ENCODE measurements at regions not wholly inside any gene's neighbourhood (a gene's known extent, or its start where the extent isn't known, plus 50 kb on each side); places are given as distances from the start of the nearest gene placed in this dataset.

DNA sequence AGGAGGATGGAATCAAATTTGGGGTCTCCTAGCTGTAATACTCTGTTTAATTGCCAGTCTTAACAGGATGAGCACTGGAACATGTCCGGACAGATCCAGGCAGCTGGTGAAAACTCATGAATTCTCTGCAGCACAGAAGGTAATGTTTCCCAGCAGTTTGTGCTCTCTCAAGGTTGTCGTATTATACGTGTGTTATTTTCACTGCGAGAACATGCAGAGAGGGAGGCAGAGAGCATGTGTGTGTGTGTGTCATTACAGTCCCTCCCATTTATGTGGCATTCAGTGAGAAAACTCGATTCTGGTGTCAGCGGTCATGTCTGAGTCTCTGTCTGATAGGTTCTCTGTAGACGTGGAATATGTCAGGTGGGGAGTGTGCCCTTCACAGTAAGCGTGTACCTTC, 150.2 kb upstream of the POU3F3 start:
- no peaks in the 10 kb centered on the region for H3K79me2 ChIP-seq (ENCODE audit: insufficient read depth, low read length)
- TF ChIP-seq POLR2A (IDR thresholded peaks at IDR 0.05; ENCODE audit: borderline replicate concordance, extremely low read depth, insufficient read depth, insufficient read length) (no peak), CBX3 (IDR thresholded peaks at IDR 0.05; ENCODE audit: low read depth) (no peak), SIN3A (IDR thresholded peaks at IDR 0.05; ENCODE audit: low read depth) (no peak), EZH2 (IDR thresholded peaks at IDR 0.05) (no peak), ELF1 (IDR thresholded peaks at IDR 0.05; ENCODE audit: borderline replicate concordance, low read depth) (no peak), YY1 (IDR thresholded peaks at IDR 0.05; ENCODE audit: extremely low read depth, insufficient replicate concordance, low read depth, low read length) (no peak), EZH2phosphoT487 (IDR thresholded peaks at IDR 0.05; ENCODE audit: borderline replicate concordance) (no peak), TCF7L2 (IDR thresholded peaks at IDR 0.05; ENCODE audit: borderline replicate concordance, extremely low read depth, insufficient read depth, insufficient read length) (no peak), EGR1 (IDR thresholded peaks at IDR 0.05; ENCODE audit: low read depth) (no peak), SP1 (IDR thresholded peaks at IDR 0.05; ENCODE audit: low read depth) (no peak)
- TF ChIP-seq, protein P1, sequence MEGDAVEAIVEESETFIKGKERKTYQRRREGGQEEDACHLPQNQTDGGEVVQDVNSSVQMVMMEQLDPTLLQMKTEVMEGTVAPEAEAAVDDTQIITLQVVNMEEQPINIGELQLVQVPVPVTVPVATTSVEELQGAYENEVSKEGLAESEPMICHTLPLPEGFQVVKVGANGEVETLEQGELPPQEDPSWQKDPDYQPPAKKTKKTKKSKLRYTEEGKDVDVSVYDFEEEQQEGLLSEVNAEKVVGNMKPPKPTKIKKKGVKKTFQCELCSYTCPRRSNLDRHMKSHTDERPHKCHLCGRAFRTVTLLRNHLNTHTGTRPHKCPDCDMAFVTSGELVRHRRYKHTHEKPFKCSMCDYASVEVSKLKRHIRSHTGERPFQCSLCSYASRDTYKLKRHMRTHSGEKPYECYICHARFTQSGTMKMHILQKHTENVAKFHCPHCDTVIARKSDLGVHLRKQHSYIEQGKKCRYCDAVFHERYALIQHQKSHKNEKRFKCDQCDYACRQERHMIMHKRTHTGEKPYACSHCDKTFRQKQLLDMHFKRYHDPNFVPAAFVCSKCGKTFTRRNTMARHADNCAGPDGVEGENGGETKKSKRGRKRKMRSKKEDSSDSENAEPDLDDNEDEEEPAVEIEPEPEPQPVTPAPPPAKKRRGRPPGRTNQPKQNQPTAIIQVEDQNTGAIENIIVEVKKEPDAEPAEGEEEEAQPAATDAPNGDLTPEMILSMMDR (IDR thresholded peaks at IDR 0.05 in 2 of 3, conservative IDR thresholded peaks at IDR 0.05 in 1 of 3; ENCODE audit: borderline replicate concordance in 1 of 3, insufficient read depth in 1 of 3, low read depth in 2 of 3, low read length in 2 of 3): no peak
- TF ChIP-seq, protein P2, sequence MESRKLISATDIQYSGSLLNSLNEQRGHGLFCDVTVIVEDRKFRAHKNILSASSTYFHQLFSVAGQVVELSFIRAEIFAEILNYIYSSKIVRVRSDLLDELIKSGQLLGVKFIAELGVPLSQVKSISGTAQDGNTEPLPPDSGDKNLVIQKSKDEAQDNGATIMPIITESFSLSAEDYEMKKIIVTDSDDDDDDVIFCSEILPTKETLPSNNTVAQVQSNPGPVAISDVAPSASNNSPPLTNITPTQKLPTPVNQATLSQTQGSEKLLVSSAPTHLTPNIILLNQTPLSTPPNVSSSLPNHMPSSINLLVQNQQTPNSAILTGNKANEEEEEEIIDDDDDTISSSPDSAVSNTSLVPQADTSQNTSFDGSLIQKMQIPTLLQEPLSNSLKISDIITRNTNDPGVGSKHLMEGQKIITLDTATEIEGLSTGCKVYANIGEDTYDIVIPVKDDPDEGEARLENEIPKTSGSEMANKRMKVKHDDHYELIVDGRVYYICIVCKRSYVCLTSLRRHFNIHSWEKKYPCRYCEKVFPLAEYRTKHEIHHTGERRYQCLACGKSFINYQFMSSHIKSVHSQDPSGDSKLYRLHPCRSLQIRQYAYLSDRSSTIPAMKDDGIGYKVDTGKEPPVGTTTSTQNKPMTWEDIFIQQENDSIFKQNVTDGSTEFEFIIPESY (IDR thresholded peaks at IDR 0.05; ENCODE audit: extremely low read depth, insufficient replicate concordance, low read length): no peak
- DNase-seq (ENCODE audit: low read depth, low spot score) (no peak), ATAC-seq (no peak)
- H3K9me3 ChIP-seq (ENCODE audit: control insufficient read depth in 1 of 2, insufficient read depth in 1 of 2, low read depth in 1 of 2, low read length in 2 of 2): no peaks in the 10 kb centered on the region
- no peak overlapping the region for H3K9ac ChIP-seq (ENCODE audit: low read length)
- H3K4me3 ChIP-seq (replicated peaks in 1 of 2; ENCODE audit: low read depth in 1 of 2, low read length in 2 of 2): no peak overlapping the region
- H3K4me1 ChIP-seq (ENCODE audit: control insufficient read depth in 1 of 2, insufficient read depth in 2 of 2, low read length in 2 of 2): no peaks in the 10 kb centered on the region
- ChIA-PET POLR2A (no interaction called here), CTCF (no interaction called here), RAD21 (ENCODE audit: low non-redundant PET in 1 of 2, low total read pairs in 2 of 2, uncharacterized antibody in 2 of 2, unreplicated experiment in 2 of 2) (no interaction called here)
- peaks cover 24% of the 10 kb centered on the region for H3K27me3 ChIP-seq (ENCODE audit: insufficient read depth, low read length)
- H4K20me1 ChIP-seq (ENCODE audit: insufficient read depth): no peaks in the 10 kb centered on the region
- intact Hi-C loops (cut with micrococcal nuclease): no loop called here
- no peak overlapping the region for H2AFZ ChIP-seq (ENCODE audit: low read depth, low read length, poor library complexity, severe bottlenecking)
- no peaks in the 10 kb centered on the region for H3K9me2 ChIP-seq (ENCODE audit: insufficient read depth)
- no peak overlapping the region for H3K27ac ChIP-seq (ENCODE audit: low read depth, low read length)
- no peaks in the 10 kb centered on the region for H3K36me3 ChIP-seq (ENCODE audit: control insufficient read depth in 1 of 2, insufficient read depth in 2 of 2, low read length in 2 of 2)
- no TSS peak for BruUV-seq (replicated peaks)
- no peak overlapping the region for H3K4me2 ChIP-seq (ENCODE audit: low read length)
